ENCODE measurements at regions not wholly inside any gene's neighbourhood (a gene's known extent, or its start where the extent isn't known, plus 50 kb on each side); places are given as distances from the start of the nearest gene placed in this dataset.

DNA sequence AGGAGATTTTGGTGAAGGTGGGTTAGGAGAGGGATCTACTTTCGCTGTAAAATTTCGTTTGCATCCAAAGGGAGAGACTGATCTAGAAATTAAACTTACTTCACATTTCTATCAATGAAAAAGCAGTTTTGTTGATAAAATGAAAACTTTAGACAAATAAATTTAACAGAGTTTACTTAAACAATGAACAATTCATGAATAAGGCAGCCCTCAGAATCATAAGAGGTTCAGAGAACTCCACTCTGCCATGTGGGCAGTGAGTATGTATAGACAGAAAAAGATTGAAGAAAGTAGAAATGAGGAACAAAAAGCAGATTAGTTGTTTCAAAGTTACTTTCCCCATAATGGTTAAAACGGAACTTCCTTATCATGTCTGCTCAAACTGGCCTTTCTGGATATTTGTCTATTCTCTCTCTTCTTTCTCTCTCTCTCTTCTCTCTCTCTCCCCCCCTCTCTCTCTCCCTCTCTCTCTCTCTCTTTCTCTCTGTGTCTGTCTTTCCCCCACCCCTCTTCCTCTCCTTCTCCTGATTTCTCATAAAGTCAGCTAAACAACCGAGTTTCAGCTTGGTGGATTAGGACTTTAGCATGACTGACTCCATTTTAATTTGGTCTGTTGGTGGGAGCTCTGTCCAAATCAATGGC lies 248.9 kb downstream of the TJP1 start:
- TF ChIP-seq, protein P1, sequence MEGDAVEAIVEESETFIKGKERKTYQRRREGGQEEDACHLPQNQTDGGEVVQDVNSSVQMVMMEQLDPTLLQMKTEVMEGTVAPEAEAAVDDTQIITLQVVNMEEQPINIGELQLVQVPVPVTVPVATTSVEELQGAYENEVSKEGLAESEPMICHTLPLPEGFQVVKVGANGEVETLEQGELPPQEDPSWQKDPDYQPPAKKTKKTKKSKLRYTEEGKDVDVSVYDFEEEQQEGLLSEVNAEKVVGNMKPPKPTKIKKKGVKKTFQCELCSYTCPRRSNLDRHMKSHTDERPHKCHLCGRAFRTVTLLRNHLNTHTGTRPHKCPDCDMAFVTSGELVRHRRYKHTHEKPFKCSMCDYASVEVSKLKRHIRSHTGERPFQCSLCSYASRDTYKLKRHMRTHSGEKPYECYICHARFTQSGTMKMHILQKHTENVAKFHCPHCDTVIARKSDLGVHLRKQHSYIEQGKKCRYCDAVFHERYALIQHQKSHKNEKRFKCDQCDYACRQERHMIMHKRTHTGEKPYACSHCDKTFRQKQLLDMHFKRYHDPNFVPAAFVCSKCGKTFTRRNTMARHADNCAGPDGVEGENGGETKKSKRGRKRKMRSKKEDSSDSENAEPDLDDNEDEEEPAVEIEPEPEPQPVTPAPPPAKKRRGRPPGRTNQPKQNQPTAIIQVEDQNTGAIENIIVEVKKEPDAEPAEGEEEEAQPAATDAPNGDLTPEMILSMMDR (IDR thresholded peaks at IDR 0.05; ENCODE audit: low read depth, low read length, missing input control) = no peak
- TF ChIP-seq FOXA1 (IDR thresholded peaks at IDR 0.05) = no peak
- no peak for TF ChIP-seq HNF4A (conservative IDR thresholded peaks at IDR 0.05)
- TF ChIP-seq GABPA (IDR thresholded peaks at IDR 0.05 in 1 of 2, conservative IDR thresholded peaks at IDR 0.05 in 1 of 2) = no peak
- TF ChIP-seq TAF1 (conservative IDR thresholded peaks at IDR 0.05) = no peak
- TF ChIP-seq, protein P2, sequence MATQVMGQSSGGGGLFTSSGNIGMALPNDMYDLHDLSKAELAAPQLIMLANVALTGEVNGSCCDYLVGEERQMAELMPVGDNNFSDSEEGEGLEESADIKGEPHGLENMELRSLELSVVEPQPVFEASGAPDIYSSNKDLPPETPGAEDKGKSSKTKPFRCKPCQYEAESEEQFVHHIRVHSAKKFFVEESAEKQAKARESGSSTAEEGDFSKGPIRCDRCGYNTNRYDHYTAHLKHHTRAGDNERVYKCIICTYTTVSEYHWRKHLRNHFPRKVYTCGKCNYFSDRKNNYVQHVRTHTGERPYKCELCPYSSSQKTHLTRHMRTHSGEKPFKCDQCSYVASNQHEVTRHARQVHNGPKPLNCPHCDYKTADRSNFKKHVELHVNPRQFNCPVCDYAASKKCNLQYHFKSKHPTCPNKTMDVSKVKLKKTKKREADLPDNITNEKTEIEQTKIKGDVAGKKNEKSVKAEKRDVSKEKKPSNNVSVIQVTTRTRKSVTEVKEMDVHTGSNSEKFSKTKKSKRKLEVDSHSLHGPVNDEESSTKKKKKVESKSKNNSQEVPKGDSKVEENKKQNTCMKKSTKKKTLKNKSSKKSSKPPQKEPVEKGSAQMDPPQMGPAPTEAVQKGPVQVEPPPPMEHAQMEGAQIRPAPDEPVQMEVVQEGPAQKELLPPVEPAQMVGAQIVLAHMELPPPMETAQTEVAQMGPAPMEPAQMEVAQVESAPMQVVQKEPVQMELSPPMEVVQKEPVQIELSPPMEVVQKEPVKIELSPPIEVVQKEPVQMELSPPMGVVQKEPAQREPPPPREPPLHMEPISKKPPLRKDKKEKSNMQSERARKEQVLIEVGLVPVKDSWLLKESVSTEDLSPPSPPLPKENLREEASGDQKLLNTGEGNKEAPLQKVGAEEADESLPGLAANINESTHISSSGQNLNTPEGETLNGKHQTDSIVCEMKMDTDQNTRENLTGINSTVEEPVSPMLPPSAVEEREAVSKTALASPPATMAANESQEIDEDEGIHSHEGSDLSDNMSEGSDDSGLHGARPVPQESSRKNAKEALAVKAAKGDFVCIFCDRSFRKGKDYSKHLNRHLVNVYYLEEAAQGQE (IDR thresholded peaks at IDR 0.05) = no peak
- no peak for TF ChIP-seq ZBTB33 (IDR thresholded peaks at IDR 0.05)
- no peak for TF ChIP-seq MAX (IDR thresholded peaks at IDR 0.05)
- TF ChIP-seq YY1 (IDR thresholded peaks at IDR 0.05) = no peak
- TF ChIP-seq SP1 (IDR thresholded peaks at IDR 0.05) = no peak
- no peak for TF ChIP-seq JUND (IDR thresholded peaks at IDR 0.05)
- no peak for TF ChIP-seq RXRA (IDR thresholded peaks at IDR 0.05)
- TF ChIP-seq EGR1 (IDR thresholded peaks at IDR 0.05; ENCODE audit: low read depth in 2 of 2) = no peak

All from liver (tissue), 3 donors.